ENCODE measurements at regions not wholly inside any gene's neighbourhood (a gene's known extent, or its start where the extent isn't known, plus 50 kb on each side); places are given as distances from the start of the nearest gene placed in this dataset.

DNA sequence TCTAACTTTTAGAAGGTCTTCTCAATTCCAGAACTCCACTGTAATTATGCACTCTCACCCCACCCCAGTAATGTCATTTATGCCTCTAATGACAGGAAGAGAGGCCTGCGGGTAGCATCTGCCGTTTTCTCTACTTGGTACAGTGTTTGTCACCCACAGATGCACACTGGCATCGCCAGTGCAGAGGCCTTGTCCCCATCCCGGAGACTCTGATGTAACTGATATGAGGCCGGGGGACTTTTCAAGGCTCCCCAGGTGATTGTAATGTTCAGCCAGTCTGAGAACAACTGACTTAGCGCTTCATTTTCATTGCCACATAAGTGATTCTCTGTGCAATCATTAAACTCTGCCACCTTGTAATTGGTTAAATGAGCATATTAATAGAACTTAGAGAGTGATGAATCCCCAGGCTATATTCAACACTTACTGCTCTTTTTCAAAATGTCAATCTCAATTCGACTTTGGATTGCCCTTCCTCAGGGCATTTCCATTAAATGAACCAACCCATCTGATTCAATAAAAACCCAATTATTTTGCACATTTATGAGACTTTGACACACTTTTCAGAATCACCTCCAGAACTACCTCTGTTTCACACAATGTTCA lies 113.2 kb downstream of the HERPUD2 start:
- H3K4me3 ChIP-seq: no peak overlapping the region
- no peaks in the 10 kb centered on the region for H3K36me3 ChIP-seq
- no peaks in the 10 kb centered on the region for H3K9me3 ChIP-seq (replicated peaks)
- H3K4me1 ChIP-seq: no peaks in the 10 kb centered on the region
- no peak overlapping the region for H3K27ac ChIP-seq
- DNase-seq: no peak
- H3K27me3 ChIP-seq: 0 out of 2 replicates have a peak, but pooled peaks cover 3% of the 10 kb centered on the region

DNA sequence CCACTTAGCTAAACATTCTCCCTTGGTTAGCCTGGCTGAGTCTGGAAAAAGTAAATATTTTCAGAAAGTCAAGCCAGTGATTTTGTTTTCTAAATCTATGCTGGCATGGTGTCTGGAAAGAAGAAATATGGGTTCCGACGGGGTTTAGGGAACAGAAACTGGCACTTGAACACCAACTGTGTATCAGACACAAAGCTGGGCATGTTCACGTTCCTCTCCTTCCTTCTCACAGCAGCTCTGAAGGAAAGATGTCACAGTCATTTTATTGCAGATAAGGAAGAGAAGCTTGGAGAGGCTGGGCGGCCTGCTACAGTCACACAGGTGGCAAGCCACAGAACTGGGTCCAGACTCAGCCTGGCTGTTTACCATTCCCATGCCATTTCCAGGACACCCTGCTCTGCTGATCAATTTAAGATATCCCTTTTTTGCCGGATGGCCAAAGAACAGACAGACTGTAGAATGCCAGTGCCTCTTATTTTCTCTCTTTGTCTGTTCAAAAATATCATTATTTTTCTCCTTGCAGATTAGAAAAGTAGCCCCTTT lies 118.8 kb downstream of the HERPUD2 start:
- DNase-seq: no peak
- Histone ChIP-seq H3K27me3 (peaks cover 5% of the 10 kb centered on the region; the same call in 1 of the 2 replicates), H3K36me3 (no peaks in the 10 kb centered on the region), H3K9me3 (replicated peaks) (no peaks in the 10 kb centered on the region), H3K27ac (no peak overlapping the region), H3K4me1 (no peaks in the 10 kb centered on the region), H3K4me3 (no peak overlapping the region)

DNA sequence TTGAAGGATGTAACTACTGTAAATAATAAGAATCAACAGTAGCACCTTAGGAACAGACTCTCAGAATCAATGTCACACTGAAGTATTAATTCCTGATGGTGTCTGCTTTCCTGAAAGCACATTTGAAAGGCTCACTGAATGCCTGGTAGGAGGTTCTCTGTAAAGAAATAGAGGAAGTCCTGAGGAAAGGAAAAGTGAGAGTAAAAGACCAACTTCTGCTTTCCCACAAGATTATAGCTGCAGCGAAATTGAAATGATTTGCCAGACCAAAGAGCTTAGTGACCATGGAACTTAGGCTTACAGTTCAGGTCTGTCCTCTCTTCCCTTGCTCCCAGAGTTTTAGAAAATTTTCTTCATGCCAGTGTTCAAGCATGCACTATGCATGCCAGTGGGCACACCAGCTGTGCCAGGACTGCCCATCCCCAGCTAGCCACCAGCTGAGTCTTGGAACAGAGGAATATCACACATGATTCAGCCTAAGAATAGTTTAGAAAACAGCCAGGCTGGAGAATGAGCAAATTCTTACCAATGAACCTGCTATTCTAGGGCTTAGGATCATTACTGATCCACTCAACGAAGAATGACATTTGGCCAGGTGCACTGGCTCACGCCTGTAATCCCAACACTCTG lies 123.2 kb downstream of the HERPUD2 start:
- Histone ChIP-seq H3K4me3 (no peak overlapping the region), H3K36me3 (no peaks in the 10 kb centered on the region), H3K27ac (no peak overlapping the region), H3K27me3 (peaks cover 7% of the 10 kb centered on the region; the same call in 1 of the 2 replicates), H3K4me1 (no peaks in the 10 kb centered on the region), H3K9me3 (replicated peaks) (no peaks in the 10 kb centered on the region)
- DNase-seq: no peak

DNA sequence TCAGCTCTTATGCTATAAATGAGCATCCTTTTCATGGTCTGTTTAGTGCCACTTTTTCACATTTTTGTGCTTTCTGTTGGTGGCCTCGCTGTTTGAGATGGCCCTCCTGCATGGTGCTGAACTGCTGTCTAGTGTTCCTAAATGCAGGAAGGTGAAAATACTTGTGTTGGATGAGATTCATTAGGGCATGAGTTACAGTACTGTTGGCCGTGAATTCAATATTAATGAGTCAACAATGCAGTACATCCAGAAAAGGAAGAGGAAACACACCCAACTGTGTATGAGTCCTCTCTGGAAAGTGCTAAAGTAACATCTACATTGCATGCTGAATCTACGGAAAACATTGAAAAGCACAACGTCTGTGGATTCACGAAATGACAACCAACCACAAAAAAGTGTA lies 124.0 kb downstream of the HERPUD2 start:
- 0 out of 2 replicates have a peak, but pooled peaks cover 4% of the 10 kb centered on the region for H3K27me3 ChIP-seq
- no peaks in the 10 kb centered on the region for H3K36me3 ChIP-seq
- no peak for DNase-seq
- H3K4me3 ChIP-seq: no peak overlapping the region
- no peak overlapping the region for H3K27ac ChIP-seq
- H3K4me1 ChIP-seq: peaks cover 4% of the 10 kb centered on the region; the same call in 1 of the 2 replicates
- no peaks in the 10 kb centered on the region for H3K9me3 ChIP-seq (replicated peaks)

DNA sequence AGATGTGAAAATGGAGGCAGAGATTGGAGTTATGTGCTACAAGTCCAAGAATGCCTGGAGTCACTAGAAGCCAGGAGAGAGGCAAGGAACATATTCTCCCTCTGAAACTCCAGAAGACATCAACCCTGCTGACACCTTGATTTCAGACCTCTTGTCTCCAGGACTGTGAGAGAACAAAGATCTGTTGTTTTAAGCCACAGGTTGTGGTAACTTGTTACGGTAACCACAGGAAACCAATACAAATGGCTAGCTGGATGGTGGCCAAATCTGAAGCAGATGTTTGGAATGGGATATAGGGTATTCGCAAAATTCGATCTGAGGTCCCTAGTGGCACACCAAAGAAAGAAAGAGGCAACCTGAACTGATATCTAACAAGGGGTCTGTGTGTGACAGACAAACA lies 129.0 kb downstream of the HERPUD2 start:
- peaks cover 7% of the 10 kb centered on the region; the same call in 1 of the 2 replicates for H3K4me1 ChIP-seq
- no peaks in the 10 kb centered on the region for H3K36me3 ChIP-seq
- DNase-seq: peak; percentile 36 to 69
- no peaks in the 10 kb centered on the region for H3K9me3 ChIP-seq (replicated peaks)
- no peak overlapping the region for H3K4me3 ChIP-seq
- H3K27me3 ChIP-seq: 0 out of 2 replicates have a peak, but pooled peaks cover under 1% of the 10 kb centered on the region
- H3K27ac ChIP-seq: no peak overlapping the region

DNA sequence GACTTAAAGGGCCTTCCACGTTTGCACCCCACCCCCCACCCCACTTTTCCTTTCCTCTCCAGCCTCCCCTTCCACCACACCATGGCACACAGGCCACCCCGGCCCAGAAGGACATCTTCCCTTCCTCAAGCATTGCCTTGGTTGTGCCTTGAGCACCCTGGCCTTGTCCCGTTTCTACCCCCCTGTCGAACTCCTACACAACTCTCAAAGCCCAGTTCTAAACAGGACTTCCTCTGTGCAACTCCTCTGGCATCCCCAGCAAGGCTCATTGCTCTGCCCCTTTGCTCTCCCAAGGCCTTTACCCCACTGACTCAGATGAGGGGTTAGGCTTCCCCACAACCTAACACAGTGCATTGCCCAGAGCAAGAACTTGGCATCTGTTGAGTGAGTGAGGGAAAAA lies 136.1 kb downstream of the HERPUD2 start:
- Histone ChIP-seq H3K27ac (no peak overlapping the region), H3K4me1 (no peaks in the 10 kb centered on the region), H3K9me3 (replicated peaks) (no peaks in the 10 kb centered on the region), H3K4me3 (no peak overlapping the region), H3K27me3 (no peaks in the 10 kb centered on the region), H3K36me3 (no peaks in the 10 kb centered on the region)
- no peak for DNase-seq

DNA sequence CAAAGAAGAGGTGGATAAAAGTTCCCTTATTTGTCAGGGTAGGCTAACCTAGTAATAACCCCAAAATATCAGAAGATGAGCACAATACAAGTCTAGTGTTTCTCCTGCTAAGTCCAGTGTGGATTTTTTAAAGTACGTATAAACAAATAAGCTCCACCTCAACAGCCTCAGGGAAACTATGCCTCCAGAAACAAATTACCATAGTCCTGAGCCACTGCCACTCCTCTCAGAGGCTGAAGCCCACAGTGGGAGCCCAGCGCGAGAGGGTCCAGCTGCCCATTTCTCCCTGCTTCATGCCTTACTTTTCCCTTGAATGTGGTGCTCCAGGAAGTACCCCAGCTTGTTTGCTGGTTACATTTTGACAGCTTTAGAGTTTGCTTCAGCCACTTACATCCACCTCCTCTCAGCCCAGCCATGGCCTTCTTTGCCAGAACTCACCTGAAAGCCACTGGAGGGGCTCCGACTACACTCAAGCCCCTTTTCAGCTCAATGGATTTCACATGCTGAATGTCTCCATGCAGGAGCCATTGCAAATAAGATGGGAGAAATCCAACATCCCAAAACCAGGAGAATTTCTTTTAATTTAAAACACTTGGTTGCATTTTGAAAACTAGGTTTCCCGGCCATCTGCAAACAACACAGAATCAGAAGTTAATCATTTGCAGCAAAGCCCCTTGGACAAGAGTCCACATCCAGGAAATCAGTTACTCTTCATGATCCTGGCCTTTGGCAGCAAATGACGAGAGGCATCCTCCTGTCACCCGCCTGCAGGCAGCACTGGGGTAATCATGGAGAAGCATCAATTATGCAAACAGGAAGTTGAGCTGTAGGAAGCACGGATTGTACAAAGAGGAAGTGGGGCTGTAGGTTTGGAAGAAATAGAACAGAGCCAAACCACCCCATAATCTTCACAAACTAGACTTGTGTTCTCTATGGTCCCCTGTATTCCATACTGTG lies 138.1 kb downstream of the HERPUD2 start:
- Histone ChIP-seq H3K36me3 (no peaks in the 10 kb centered on the region), H3K9me3 (replicated peaks) (no peaks in the 10 kb centered on the region), H3K27ac (no peak overlapping the region), H3K4me3 (no peak overlapping the region), H3K27me3 (no peaks in the 10 kb centered on the region), H3K4me1 (no peaks in the 10 kb centered on the region)
- no peak for DNase-seq

DNA sequence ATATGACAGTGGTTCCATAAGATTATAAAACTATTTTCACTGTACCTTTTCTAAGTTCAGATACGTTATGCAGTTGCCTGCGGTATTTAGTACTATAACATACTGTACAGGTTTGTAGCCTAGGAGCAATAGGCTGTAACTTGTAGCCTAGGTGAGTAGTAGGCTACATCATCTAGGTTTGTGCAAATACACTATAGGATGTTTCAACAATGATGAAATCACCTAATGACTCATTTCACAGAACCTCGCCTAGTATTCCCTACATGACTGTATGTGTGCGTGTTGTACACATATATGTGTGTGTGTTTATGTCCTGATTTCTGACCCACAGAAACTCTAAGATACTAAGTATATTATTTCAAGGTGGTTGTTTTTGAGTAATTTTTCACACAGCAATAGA lies 139.0 kb downstream of the HERPUD2 start:
- DNase-seq: no peak
- no peaks in the 10 kb centered on the region for H3K4me1 ChIP-seq
- H3K27ac ChIP-seq: no peak overlapping the region
- no peaks in the 10 kb centered on the region for H3K9me3 ChIP-seq (replicated peaks)
- no peak overlapping the region for H3K4me3 ChIP-seq
- H3K27me3 ChIP-seq: no peaks in the 10 kb centered on the region
- H3K36me3 ChIP-seq: no peaks in the 10 kb centered on the region

DNA sequence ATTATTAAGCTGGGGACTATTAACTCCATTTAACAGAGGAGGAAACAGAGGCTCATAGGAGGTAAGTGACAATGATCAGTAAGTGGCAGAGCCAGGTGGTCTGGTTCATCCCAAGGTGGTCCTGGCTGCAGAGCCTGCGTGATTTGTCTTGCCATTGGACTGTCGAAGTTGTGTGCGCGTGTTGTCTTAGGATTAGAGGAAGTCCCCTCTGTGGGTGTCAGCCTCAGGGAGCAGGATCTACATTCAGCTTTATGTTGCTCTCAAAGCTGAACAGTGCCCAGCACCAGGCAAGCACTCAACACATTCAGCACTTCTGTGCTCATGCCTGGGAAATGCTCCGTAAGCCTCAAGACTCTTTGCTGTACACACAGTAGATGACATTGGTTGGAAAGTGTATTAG lies 139.5 kb downstream of the HERPUD2 start:
- Histone ChIP-seq H3K9me3 (replicated peaks) (no peaks in the 10 kb centered on the region), H3K4me3 (no peak overlapping the region), H3K4me1 (no peaks in the 10 kb centered on the region), H3K27ac (no peak overlapping the region), H3K27me3 (no peaks in the 10 kb centered on the region), H3K36me3 (no peaks in the 10 kb centered on the region)
- DNase-seq: peak in 1 of 2 experiments; percentile 16

DNA sequence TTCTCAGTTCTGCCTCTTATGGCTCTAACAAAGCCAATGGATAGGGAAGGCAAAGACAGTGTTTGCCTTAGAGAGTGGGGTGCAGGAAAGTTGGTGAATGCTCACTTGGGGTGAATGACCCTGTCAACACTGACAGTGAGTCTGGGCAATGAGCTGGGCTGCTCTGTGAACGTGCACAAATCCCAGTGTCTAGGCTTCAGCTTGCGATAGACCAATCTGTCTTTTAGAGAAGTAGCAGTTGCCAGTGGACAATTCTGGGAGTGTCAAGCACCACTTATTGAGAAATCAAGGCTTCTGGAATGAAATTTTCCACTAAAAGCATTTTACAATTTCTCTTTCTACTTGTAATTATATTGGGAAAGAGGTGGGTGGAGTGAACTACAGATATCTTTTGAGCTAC lies 141.4 kb downstream of the HERPUD2 start:
- H3K27ac ChIP-seq: no peak overlapping the region
- no peaks in the 10 kb centered on the region for H3K9me3 ChIP-seq (replicated peaks)
- no peaks in the 10 kb centered on the region for H3K27me3 ChIP-seq
- no peaks in the 10 kb centered on the region for H3K4me1 ChIP-seq
- no peaks in the 10 kb centered on the region for H3K36me3 ChIP-seq
- no peak overlapping the region for H3K4me3 ChIP-seq
- no peak for DNase-seq

DNA sequence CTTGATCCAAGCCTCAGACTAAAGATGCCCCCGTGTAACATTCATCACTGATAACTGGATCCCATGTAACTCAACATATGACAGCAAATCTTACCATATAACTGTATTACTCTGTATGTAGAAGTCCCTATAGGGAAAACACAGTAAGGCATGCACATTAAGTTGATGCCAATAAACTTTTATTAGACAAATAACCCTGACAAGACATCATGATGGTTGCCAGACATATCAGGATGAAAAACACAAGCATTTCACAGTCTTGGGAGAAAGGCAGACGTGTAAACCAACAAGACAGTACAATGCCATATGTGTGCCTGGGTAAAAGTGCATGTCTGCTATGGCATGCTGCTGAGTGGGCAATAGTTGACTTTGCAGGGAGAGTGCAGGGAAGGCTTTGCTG lies 142.2 kb downstream of the HERPUD2 start:
- no peak overlapping the region for H3K27ac ChIP-seq
- H3K9me3 ChIP-seq (replicated peaks): no peaks in the 10 kb centered on the region
- no peaks in the 10 kb centered on the region for H3K36me3 ChIP-seq
- H3K4me1 ChIP-seq: no peaks in the 10 kb centered on the region
- no peaks in the 10 kb centered on the region for H3K27me3 ChIP-seq
- DNase-seq: no peak
- H3K4me3 ChIP-seq: no peak overlapping the region

DNA sequence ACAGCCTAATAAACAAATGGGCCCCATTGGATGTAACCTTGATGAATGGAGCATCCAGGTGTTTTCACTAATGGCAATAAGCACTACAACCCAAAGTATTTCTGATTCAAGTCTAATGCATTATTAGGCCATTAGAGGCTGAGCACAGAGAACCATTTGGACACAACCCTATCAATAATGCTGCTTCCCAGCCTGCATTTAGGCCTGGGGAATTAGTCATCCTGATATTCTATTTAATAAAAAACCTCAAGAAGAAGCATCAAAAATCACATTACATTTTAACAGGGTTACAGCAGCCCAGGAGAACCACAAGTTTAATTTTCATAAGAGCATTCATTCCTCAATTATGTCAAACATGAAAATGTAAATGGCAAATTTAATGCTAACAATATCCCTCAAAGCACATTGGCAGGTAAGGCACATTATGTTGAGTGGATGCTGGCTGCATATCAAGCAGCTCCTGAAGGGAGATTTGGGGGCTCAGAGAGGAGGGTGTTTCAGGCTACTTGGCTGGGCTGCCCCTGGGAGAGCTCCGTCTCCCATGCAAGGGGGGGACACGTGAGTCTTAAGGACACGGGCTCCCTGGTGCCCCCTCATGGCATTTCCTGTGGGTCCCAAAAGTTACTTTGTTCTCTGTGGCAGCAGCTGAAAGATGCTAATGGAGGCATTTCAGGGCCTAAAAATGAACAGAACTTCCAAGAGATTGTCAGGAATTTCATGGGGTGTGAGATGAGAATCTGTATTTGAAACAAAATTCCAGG lies 143.4 kb downstream of the HERPUD2 start:
- Histone ChIP-seq H3K4me3 (no peak overlapping the region), H3K36me3 (no peaks in the 10 kb centered on the region), H3K9me3 (replicated peaks) (no peaks in the 10 kb centered on the region), H3K27ac (no peak overlapping the region), H3K4me1 (no peaks in the 10 kb centered on the region; the same call in 1 of the 2 replicates), H3K27me3 (no peaks in the 10 kb centered on the region; the same call in 1 of the 2 replicates)
- DNase-seq: no peak

DNA sequence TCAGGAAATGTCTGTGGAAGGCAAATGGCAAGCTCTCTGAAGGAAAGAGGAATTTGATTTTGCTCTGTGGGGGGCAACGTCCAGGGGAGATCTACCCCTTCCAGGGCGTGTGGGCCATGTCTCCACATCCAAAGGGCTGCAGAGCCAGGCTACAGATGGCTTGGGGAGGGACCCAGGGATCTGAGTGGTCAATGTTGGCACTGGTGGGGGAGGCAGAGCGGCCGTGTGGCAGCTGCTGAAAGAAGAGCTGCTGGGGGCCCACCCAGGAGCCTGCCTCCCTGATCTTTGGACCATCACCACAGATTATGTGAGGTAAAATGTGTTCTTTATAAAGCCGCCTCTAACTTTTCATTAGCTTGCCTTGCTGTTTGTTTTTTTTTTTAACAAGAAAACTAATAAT lies 144.1 kb downstream of the HERPUD2 start:
- Histone ChIP-seq H3K36me3 (no peaks in the 10 kb centered on the region), H3K9me3 (replicated peaks) (no peaks in the 10 kb centered on the region), H3K27me3 (no peaks in the 10 kb centered on the region; the same call in 1 of the 2 replicates), H3K4me1 (no peaks in the 10 kb centered on the region; the same call in 1 of the 2 replicates), H3K4me3 (no peak overlapping the region), H3K27ac (no peak overlapping the region)
- DNase-seq: peak; percentile 41 to 52

DNA sequence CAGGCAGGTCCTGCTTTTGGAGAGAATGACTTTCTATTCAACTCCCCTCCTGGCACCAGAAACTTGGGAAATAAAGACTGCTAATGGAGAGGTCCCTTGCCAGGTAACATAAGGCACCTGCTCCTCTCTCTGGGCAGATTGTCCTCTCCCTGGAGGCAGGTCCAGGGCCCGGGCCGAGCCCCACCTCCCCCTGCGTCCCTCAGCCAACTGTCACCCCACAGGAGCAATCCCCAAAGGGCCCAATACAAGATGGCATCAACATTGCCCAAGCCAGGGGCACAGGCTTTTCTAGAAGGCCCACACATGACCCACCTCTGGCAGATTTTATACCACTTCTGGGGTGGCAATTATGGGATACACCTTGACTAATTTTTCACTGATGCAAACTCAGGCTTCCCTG lies 145.2 kb downstream of the HERPUD2 start:
- Histone ChIP-seq H3K27ac (no peak overlapping the region), H3K27me3 (no peaks in the 10 kb centered on the region; the same call in 1 of the 2 replicates)
- DNase-seq: no peak

More for the DNA sequence above, 145.2 kb downstream of the HERPUD2 start:
- Histone ChIP-seq H3K4me3 (no peak overlapping the region), H3K4me1 (no peaks in the 10 kb centered on the region; the same call in 1 of the 2 replicates), H3K36me3 (no peaks in the 10 kb centered on the region), H3K9me3 (replicated peaks) (no peaks in the 10 kb centered on the region)
